ENCODE measurements at regions not wholly inside any gene's neighbourhood (a gene's known extent, or its start where the extent isn't known, plus 50 kb on each side); places are given as distances from the start of the nearest gene placed in this dataset.

DNA sequence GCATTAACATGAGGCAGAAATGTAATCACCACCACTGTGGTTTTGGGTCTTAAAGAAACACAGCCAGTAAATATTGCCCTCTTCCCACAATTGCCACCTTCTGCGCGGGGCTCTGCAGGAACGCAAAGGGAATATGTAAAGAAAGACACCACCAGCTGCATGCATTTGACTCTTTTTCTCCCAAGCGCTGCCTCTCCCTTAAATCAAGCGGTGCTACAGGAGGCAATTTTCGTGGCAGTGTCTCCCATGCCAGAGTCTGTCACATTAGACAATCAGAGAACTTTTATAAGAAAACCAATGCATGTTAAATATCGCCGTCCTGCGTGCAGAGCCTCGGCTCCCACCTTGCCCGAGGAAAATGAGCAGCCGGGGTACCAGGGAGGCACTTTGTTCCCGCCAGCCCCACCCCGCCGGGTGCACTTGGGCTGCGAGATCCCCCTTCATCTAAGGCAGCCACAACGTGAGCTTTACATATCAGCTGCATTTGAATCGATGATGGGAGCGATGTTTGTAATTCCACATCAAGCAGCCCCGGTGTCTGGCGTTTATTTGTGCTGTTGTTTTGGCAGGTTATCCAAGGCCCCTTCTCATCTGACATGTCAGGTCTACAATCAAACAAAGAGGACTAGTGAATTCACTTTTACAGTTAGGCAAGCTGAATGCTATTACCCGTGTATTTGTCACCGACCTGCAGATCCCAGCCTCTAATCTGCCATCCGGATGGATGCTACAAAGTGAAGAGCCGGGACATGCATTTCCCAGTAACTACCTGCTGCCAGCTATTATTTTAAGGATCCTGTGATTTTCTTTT lies 72.3 kb upstream of the MGMT start:
- TF ChIP-seq, protein P1, sequence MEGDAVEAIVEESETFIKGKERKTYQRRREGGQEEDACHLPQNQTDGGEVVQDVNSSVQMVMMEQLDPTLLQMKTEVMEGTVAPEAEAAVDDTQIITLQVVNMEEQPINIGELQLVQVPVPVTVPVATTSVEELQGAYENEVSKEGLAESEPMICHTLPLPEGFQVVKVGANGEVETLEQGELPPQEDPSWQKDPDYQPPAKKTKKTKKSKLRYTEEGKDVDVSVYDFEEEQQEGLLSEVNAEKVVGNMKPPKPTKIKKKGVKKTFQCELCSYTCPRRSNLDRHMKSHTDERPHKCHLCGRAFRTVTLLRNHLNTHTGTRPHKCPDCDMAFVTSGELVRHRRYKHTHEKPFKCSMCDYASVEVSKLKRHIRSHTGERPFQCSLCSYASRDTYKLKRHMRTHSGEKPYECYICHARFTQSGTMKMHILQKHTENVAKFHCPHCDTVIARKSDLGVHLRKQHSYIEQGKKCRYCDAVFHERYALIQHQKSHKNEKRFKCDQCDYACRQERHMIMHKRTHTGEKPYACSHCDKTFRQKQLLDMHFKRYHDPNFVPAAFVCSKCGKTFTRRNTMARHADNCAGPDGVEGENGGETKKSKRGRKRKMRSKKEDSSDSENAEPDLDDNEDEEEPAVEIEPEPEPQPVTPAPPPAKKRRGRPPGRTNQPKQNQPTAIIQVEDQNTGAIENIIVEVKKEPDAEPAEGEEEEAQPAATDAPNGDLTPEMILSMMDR (conservative IDR thresholded peaks at IDR 0.05), result no peak
- peaks cover 2% of the 10 kb centered on the region for H3K27me3 Mint-ChIP-seq (ENCODE audit: low read depth)
- no peak overlapping the region for H3K27ac Mint-ChIP-seq (ENCODE audit: unreplicated experiment)
- H3K4me1 Mint-ChIP-seq, result peaks cover 25% of the 10 kb centered on the region
- H3K36me3 Mint-ChIP-seq (ENCODE audit: low read depth), result no peaks in the 10 kb centered on the region
- H3K4me3 Mint-ChIP-seq, result no peak overlapping the region
- DNase-seq (ENCODE audit: low read depth, low spot score), result no peak
- no peaks in the 10 kb centered on the region for H3K9me3 Mint-ChIP-seq

DNA sequence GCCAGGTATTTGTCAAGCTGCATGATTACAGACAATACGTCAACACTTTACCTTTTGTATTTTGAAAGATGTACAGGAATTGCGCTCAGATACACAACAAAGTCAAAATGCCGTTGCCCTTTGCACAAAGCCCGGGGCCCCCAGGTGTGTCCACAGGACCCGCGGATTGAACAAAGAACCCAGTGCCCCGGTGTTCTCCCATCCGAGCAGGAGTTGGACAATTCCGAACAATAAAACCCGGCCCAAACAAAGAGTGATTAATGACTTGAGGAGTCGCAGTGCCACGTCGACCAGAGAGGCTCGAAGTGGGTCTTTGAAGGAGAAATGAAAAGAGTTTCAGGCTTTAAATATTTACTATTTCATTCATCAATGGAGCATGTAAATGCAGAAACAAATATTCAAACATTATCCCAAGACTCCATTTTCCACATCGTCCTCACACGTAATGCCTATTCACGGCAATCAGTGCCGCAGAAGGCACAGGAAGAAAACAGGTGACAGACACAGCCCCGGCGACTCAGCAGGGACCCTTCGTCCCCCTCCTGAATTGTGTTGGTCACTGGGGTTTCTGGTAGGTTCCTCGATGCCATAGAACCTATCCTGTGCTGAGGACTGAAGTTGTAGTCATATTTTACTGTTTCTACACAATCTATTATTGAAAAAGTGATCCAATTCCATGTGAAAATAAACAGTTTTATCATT lies 70.9 kb upstream of the MGMT start:
- H3K27me3 Mint-ChIP-seq (ENCODE audit: low read depth), result peaks cover 2% of the 10 kb centered on the region
- no peak for DNase-seq (ENCODE audit: low read depth, low spot score)
- no peaks in the 10 kb centered on the region for H3K9me3 Mint-ChIP-seq
- H3K4me3 Mint-ChIP-seq, result peak overlapping the region; percentile 42
- no peaks in the 10 kb centered on the region for H3K36me3 Mint-ChIP-seq (ENCODE audit: low read depth)
- peaks cover 25% of the 10 kb centered on the region for H3K4me1 Mint-ChIP-seq
- TF ChIP-seq, protein P1 (conservative IDR thresholded peaks at IDR 0.05), result no peak
- H3K27ac Mint-ChIP-seq (ENCODE audit: unreplicated experiment), result peak overlapping the region; percentile 84

DNA sequence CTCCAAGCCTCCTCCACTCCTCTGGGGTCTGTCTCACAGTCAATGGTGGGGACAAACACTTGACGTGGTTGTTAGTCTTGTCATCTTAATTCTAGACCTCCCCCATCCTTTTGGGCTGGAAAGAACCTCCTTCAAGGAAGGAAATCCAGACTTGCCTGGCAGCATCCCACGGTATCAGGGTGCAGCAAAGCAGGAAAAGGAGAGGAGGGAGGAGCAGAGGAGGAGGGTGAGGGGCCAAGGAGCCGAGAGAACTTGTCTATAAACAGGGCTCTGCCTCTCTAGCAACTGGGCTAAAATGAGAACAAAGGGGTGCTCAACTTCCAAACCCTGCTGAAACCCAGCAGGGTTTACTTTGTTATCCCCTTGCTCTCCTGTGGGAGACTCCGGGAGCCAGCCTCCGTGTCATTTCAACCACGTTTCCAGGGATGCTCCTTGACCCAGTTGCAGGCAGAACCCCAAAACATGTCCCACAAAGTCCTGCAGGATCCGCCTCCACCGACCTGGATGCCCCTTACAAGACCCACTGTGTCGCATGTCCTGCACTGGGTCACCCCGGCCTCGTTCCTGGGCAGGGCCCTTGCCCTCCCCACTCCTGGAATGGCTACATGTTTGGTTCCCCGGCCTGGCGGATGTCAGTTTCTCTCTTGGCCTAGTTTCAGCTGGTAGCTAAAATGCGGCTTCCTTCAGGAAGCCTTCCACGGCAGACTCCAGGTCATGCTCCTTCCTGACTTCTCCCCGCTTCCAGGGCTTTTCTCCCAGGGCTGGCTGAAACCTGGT lies 69.7 kb upstream of the MGMT start:
- H3K27me3 Mint-ChIP-seq (ENCODE audit: low read depth), result peaks cover 2% of the 10 kb centered on the region
- no peaks in the 10 kb centered on the region for H3K9me3 Mint-ChIP-seq
- TF ChIP-seq, protein P1 (conservative IDR thresholded peaks at IDR 0.05), result no peak
- no peaks in the 10 kb centered on the region for H3K36me3 Mint-ChIP-seq (ENCODE audit: low read depth)
- H3K27ac Mint-ChIP-seq (ENCODE audit: unreplicated experiment), result no peak overlapping the region
- H3K4me3 Mint-ChIP-seq, result no peak overlapping the region
- H3K4me1 Mint-ChIP-seq, result peaks cover 25% of the 10 kb centered on the region
- no peak for DNase-seq (ENCODE audit: low read depth, low spot score)

DNA sequence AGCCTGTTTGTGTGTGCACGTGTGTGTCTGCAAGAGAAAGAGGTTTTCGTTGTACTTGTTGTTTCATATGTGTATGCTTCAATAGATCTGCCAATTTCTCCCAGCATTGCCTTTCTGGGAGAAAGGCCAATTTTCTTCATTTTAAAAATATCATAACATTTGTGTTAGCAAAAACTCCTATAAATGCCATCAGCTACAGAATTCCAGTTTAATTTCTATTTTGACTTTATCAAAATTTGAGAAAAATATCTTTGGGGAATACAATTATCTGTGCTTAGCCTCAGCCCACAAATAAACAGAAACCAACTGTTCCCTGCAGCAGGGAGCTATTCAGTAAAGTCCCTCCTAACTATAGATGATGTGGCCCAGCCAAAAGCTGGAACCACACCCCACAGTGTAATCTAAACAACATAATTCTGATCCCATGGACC lies 68.3 kb upstream of the MGMT start:
- Mint-ChIP-seq H3K4me1 (peaks cover 25% of the 10 kb centered on the region), H3K36me3 (ENCODE audit: low read depth) (no peaks in the 10 kb centered on the region), H3K27me3 (ENCODE audit: low read depth) (peaks cover 2% of the 10 kb centered on the region), H3K27ac (ENCODE audit: unreplicated experiment) (no peak overlapping the region), H3K4me3 (no peak overlapping the region), H3K9me3 (no peaks in the 10 kb centered on the region)
- TF ChIP-seq, protein P1 (conservative IDR thresholded peaks at IDR 0.05), result no peak
- no peak for DNase-seq (ENCODE audit: low read depth, low spot score)

DNA sequence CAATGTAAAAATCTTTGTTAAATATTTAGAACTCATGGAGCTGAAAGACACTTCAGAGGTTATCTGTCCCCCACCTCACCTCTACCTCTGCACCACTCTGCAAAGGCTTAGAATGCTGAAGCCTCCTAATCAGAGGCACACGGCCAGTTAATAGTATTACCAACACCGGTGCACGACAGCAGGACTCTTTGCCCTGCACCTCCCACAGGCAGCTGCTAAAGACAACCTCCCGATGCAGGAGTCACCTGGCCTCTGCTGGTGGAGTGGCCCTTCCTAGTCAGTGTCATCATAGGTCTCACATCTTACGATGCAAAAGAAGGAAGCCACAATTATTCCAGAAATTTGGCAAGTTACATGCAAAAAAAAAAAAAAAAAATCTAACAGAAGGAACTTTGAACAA lies 66.6 kb upstream of the MGMT start:
- TF ChIP-seq, protein P1 (conservative IDR thresholded peaks at IDR 0.05), result no peak
- Mint-ChIP-seq H3K27ac (ENCODE audit: unreplicated experiment) (no peak overlapping the region), H3K9me3 (no peaks in the 10 kb centered on the region), H3K27me3 (ENCODE audit: low read depth) (peaks cover 2% of the 10 kb centered on the region), H3K4me1 (peaks cover 17% of the 10 kb centered on the region), H3K4me3 (no peak overlapping the region), H3K36me3 (ENCODE audit: low read depth) (no peaks in the 10 kb centered on the region)
- no peak for DNase-seq (ENCODE audit: low read depth, low spot score)

Measured in neural crest cell (in vitro differentiated cells).